T-helper 1 cell treated with Interleukin-12 subunit alpha and Interleukin-12 subunit beta and Interleukin-4 antibody, amounts not matched to agents 30 μg/mL and 1 μg/mL, for 36 hours (primary cell): ENCODE measurements at regions not wholly inside any gene's neighbourhood (a gene's known extent, or its start where the extent isn't known, plus 50 kb on each side); places are given as distances from the start of the nearest gene placed in this dataset.
"Not testable (repeated sequence)": the region's sequence is repeated elsewhere in the genome, so short reads cannot be mapped to it uniquely, and the experiment has no call there.

Experiments
- H3K27ac Mint-ChIP-seq: one replicate; pipeline ENCODE4 v1.8.0; 2021; ENCODE audit warnings: mild to moderate bottlenecking, mixed read lengths
- H3K27me3 Mint-ChIP-seq: one replicate; pipeline ENCODE4 v1.8.0; 2021; ENCODE audit warnings: low read depth, mixed read lengths
- H3K36me3 Mint-ChIP-seq: one replicate; pipeline ENCODE4 v1.8.0; 2021; ENCODE audit warnings: low read depth, mixed read lengths
- H3K4me1 Mint-ChIP-seq: one replicate; pipeline ENCODE4 v1.8.0; 2021; ENCODE audit warnings: low read depth, mixed read lengths
- H3K4me3 Mint-ChIP-seq: one replicate; pipeline ENCODE4 v1.8.0; 2021; ENCODE audit warnings: mild to moderate bottlenecking, moderate library complexity, mixed read lengths
- H3K9me3 Mint-ChIP-seq: one replicate; pipeline ENCODE4 v1.8.0; 2021; ENCODE audit warnings: mixed read lengths

- H3K4me3 Mint-ChIP-seq = no peak overlapping the region
- H3K27me3 Mint-ChIP-seq = peaks cover 37% of the 10 kb centered on the region
- H3K9me3 Mint-ChIP-seq = no peaks in the 10 kb centered on the region
- no peak overlapping the region for H3K27ac Mint-ChIP-seq
- no peaks in the 10 kb centered on the region for H3K4me1 Mint-ChIP-seq
- H3K36me3 Mint-ChIP-seq = no peaks in the 10 kb centered on the region
These were observed 215.3 kb downstream of the OPA1 start for GRCh38 chr3:193808317-193808716.

- Mint-ChIP-seq H3K27me3 (peaks cover 39% of the 10 kb centered on the region), H3K4me3 (no peak overlapping the region), H3K9me3 (no peaks in the 10 kb centered on the region), H3K36me3 (no peaks in the 10 kb centered on the region), H3K4me1 (no peaks in the 10 kb centered on the region), H3K27ac (no peak overlapping the region)
These were observed 216.1 kb downstream of the OPA1 start for GRCh38 chr3:193809106-193809505.

GRCh38 chr3:193812078-193812725, 219.2 kb downstream of the OPA1 start:
- no peak overlapping the region for H3K4me3 Mint-ChIP-seq
- H3K9me3 Mint-ChIP-seq = no peaks in the 10 kb centered on the region
- H3K4me1 Mint-ChIP-seq = no peaks in the 10 kb centered on the region
- H3K27me3 Mint-ChIP-seq = peaks cover 23% of the 10 kb centered on the region
- no peak overlapping the region for H3K27ac Mint-ChIP-seq
- no peaks in the 10 kb centered on the region for H3K36me3 Mint-ChIP-seq

GRCh38 chr3:193812791-193813500, 219.9 kb downstream of the OPA1 start:
- Mint-ChIP-seq H3K9me3 (no peaks in the 10 kb centered on the region), H3K4me1 (no peaks in the 10 kb centered on the region), H3K36me3 (no peaks in the 10 kb centered on the region), H3K4me3 (no peak overlapping the region), H3K27ac (no peak overlapping the region), H3K27me3 (peaks cover 19% of the 10 kb centered on the region)

GRCh38 chr3:193813501-193813830, 220.5 kb downstream of the OPA1 start:
- Mint-ChIP-seq H3K9me3 (no peaks in the 10 kb centered on the region), H3K36me3 (no peaks in the 10 kb centered on the region), H3K4me1 (no peaks in the 10 kb centered on the region), H3K4me3 (no peak overlapping the region), H3K27me3 (peaks cover 19% of the 10 kb centered on the region), H3K27ac (no peak overlapping the region)

- Mint-ChIP-seq H3K27ac (no peak overlapping the region), H3K9me3 (no peaks in the 10 kb centered on the region), H3K36me3 (no peaks in the 10 kb centered on the region), H3K4me1 (no peaks in the 10 kb centered on the region), H3K27me3 (peaks cover 26% of the 10 kb centered on the region), H3K4me3 (no peak overlapping the region)
These were observed 221.3 kb downstream of the OPA1 start for GRCh38 chr3:193814166-193814892.

- Mint-ChIP-seq H3K27me3 (peaks cover 33% of the 10 kb centered on the region), H3K9me3 (no peaks in the 10 kb centered on the region), H3K4me1 (no peaks in the 10 kb centered on the region), H3K36me3 (no peaks in the 10 kb centered on the region), H3K4me3 (no peak overlapping the region), H3K27ac (no peak overlapping the region)
These were observed 222.4 kb downstream of the OPA1 start for GRCh38 chr3:193815246-193816027.

- Mint-ChIP-seq H3K9me3 (no peaks in the 10 kb centered on the region), H3K36me3 (no peaks in the 10 kb centered on the region), H3K4me1 (no peaks in the 10 kb centered on the region), H3K27ac (no peak overlapping the region), H3K4me3 (no peak overlapping the region), H3K27me3 (peaks cover 31% of the 10 kb centered on the region)
These were observed 223.0 kb downstream of the OPA1 start for GRCh38 chr3:193816028-193816395.

- no peak overlapping the region for H3K27ac Mint-ChIP-seq
- H3K4me3 Mint-ChIP-seq = no peak overlapping the region
- H3K9me3 Mint-ChIP-seq = no peaks in the 10 kb centered on the region
- peaks cover 33% of the 10 kb centered on the region for H3K27me3 Mint-ChIP-seq
- H3K4me1 Mint-ChIP-seq = no peaks in the 10 kb centered on the region
- H3K36me3 Mint-ChIP-seq = no peaks in the 10 kb centered on the region
These were observed 223.8 kb downstream of the OPA1 start for GRCh38 chr3:193816656-193817311.

GRCh38 chr3:193819117-193820010, 226.4 kb downstream of the OPA1 start:
- no peaks in the 10 kb centered on the region for H3K36me3 Mint-ChIP-seq
- no peaks in the 10 kb centered on the region for H3K4me1 Mint-ChIP-seq
- H3K27ac Mint-ChIP-seq = no peak overlapping the region
- H3K4me3 Mint-ChIP-seq = no peak overlapping the region
- H3K9me3 Mint-ChIP-seq = no peaks in the 10 kb centered on the region
- peaks cover 43% of the 10 kb centered on the region for H3K27me3 Mint-ChIP-seq

GRCh38 chr3:193821151-193821668, 228.2 kb downstream of the OPA1 start:
- no peak overlapping the region for H3K27ac Mint-ChIP-seq
- no peaks in the 10 kb centered on the region for H3K4me1 Mint-ChIP-seq
- H3K36me3 Mint-ChIP-seq = no peaks in the 10 kb centered on the region
- peaks cover 50% of the 10 kb centered on the region for H3K27me3 Mint-ChIP-seq
- H3K4me3 Mint-ChIP-seq = no peak overlapping the region
- no peaks in the 10 kb centered on the region for H3K9me3 Mint-ChIP-seq

GRCh38 chr3:193822492-193823212, 229.6 kb downstream of the OPA1 start:
- H3K27me3 Mint-ChIP-seq = peaks cover 59% of the 10 kb centered on the region
- no peak overlapping the region for H3K4me3 Mint-ChIP-seq
- H3K9me3 Mint-ChIP-seq = no peaks in the 10 kb centered on the region
- H3K27ac Mint-ChIP-seq = no peak overlapping the region
- H3K4me1 Mint-ChIP-seq = no peaks in the 10 kb centered on the region
- no peaks in the 10 kb centered on the region for H3K36me3 Mint-ChIP-seq

- not testable (repeated sequence) for H3K36me3 Mint-ChIP-seq, H3K9me3 Mint-ChIP-seq, H3K27ac Mint-ChIP-seq, H3K4me1 Mint-ChIP-seq, H3K4me3 Mint-ChIP-seq
- peaks cover 59% of the 10 kb centered on the region for H3K27me3 Mint-ChIP-seq
These were observed 230.2 kb downstream of the OPA1 start for GRCh38 chr3:193823213-193823605.
